Stimulated activated CD4-positive, alpha-beta T cell treated with anti-CD3 and anti-CD28 coated beads, Interleukin-2, amount 100 ng/mL, for 48 hours (primary cell): ENCODE measurements at regions not wholly inside any gene's neighbourhood (a gene's known extent, or its start where the extent isn't known, plus 50 kb on each side); places are given as distances from the start of the nearest gene placed in this dataset.
"Not testable (repeated sequence)": the region's sequence is repeated elsewhere in the genome, so short reads cannot be mapped to it uniquely, and the experiment has no call there.

Experiments
- DNase-seq, 2 donors: peaks; one replicate each; pipeline ENCODE4 v3.0.0-alpha.2; 2020

DNA sequence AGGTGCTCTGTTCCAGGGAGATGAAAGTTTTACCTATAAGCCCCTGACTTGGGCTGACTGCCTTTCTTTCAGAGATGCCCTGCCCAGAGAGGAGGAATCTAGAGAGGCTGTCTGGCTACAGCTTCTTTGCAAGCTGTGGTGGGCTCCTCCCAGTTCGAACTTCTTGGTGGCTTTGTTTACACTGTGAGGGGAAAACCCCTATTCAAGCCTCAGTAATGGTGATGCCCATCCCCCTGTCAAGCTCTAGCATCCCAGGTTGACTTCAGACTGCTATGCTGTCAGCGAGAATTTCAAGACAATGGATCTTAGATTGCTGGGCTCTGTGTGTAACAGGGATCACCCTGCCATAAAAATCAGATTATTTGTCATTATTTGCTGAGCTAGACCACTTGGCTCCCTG is 377.6 kb downstream of the FLRT2 start:
- no peak for DNase-seq

DNA sequence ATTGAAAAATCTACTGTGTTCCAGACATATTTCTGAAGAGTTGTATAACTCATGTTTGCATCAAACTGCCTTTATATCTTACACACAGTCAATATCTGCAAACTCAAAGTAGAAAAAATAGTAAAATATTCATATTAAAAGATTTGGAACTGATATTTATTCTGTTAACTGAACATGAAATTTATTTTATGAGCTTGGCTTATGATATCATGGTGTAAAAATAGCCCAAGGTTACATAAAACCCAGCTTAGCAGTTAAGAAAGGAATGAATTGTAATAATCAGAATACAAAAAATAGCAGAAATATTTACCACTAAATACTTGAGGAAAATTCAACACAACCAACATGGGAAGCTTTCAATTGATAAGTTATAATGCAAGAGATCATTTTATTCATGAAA is 367.9 kb downstream of the FLRT2 start:
- DNase-seq = no peak

DNA sequence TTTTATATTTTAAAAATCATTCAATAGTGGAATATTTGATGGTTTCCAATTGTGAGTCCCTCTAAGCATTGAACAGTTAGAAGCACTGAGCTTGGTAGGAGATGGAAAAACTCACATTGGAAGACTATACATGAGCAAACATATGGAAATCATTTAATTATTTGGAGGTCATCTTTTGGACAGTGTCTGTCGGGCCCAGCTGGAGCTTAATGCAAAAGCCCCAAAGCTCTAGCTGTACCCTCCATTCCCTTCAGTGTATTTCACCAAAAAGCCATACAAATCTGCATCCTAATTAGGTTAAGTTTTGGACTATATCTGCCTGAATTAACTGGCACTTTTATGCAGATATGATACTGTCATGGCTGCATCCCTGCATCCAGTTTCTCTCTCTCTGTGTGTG is 365.7 kb downstream of the FLRT2 start:
- no peak for DNase-seq

DNA sequence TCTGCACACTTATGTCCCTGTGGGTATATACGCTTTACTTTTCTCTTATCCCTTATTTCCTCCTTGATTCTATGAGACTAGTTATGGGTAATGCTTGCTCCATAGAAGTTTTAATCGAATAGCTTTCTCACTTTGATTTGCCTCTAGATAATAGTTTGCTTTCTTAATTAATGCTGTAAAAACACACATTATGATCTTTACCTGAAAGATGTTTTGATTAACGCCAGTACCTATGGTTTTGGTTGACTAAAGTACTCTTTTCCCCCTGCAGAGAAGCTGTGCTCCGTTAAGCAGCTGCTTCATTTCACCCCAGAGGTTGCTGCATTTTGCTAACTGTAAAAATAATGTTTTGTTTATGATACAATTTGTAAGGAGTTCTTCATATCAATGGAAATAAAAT is 362.3 kb downstream of the FLRT2 start:
- DNase-seq = no peak

DNA sequence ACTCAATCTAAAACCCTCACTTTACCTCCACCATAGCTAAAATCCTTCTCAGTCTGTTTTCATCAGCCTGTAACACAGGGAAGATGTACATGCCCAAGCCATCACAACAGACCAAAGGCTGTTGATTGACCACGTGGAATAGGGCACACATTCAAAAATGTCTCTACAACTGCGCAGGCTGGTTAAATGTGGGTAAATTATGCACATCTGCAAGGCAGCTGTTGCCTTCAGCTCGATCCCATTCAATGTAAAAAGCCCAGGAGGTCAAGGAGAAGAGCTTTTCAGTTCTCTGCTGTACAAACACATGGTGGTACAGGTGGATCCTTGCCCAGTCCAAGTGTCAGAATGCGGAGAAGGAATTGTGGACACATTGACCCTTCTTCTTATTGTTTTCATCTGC is 354.0 kb downstream of the FLRT2 start:
- DNase-seq = no peak

DNA sequence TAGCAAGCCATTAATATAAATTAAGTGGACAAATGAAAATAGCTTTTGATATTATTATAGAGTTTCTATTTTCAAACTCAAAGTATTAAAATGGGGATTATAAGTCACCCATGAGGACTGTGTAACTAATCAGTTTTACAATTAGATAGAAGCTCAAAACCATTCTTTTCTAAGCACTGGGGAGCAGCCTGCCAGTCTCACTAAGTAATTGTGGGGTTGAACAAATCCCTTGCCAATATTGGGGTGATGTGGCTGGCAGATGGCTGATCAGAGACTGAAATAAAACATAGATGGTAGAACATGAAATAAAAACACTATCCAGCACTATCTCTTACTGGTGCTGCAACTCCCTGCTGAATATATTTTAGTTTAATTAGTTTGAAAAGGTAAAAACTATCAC is 353.2 kb downstream of the FLRT2 start:
- DNase-seq = no peak

DNA sequence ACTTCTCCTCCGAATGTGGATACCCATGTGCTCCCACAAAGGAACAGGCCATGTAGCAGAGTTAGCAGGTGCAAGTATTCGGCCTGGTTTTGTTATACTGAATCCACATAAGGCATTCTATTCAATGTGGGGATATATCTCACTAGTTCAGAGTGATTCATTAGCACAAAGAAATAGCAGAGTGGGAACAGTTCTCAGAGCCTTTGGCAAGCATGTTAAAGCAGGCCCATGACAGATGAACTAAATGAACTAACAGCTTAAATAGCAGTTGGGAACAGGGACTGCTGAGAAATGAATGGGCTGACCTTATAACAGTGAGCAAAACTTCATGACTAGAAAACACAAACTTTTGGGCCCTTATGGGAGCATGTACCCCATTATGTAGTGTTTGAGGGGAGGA is 352.0 kb downstream of the FLRT2 start:
- no peak for DNase-seq

DNA sequence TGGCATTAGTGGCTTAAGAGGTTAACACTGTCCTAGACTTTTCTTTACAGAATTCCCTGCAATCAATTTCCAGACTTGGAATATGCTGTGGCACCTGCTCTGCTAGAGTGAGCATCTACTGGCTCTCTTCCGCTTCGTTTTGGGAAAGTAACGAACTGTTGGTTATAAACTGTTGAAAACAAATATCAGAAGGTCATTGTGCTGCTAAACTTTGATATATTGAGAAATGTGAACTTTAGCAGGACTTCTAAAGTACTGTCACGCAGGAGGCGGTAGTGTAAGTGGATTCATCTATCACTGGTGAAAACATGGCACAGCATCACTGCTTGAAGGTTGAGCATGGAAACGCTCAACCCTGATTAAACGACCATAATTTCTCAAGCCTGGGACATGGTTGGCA is 348.9 kb downstream of the FLRT2 start:
- DNase-seq = no peak

DNA sequence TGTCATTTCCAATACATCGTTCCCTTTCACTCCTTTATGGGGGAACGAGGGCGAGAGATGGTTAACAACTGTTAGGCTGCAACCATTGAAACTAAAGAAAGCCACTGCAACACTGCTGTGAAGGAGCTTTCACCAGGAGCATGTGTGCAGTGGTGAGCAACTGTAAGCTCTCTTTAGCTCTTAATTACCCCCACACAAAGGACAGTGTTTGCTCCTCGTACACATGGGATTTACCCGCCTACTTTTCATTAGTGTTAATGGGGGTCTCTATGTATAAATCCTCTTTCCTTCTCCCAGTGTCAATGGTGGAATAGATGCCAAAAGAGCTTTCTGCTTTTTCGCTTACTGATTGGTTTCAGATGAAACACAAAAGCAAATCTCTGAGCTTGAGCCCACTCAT is 343.1 kb downstream of the FLRT2 start:
- DNase-seq = no peak

DNA sequence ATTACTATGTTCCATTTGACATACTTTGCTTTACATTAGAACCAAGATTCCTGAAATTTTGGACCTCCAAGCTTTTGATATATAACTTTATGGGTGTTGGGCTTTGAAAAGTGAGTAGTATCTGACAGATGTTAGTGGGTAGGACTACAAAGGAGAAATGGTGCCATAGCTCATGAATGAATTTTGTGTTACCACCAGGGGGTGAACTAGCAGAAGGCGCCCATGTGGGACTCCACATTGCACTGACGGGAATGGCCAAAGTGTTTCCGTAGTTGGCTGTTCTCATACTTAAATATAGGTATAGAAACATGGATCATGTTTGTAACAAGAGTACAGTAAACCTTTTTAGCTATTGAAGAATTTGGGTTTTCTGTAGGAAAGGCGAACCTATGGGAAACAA is 337.5 kb downstream of the FLRT2 start:
- no peak for DNase-seq

DNA sequence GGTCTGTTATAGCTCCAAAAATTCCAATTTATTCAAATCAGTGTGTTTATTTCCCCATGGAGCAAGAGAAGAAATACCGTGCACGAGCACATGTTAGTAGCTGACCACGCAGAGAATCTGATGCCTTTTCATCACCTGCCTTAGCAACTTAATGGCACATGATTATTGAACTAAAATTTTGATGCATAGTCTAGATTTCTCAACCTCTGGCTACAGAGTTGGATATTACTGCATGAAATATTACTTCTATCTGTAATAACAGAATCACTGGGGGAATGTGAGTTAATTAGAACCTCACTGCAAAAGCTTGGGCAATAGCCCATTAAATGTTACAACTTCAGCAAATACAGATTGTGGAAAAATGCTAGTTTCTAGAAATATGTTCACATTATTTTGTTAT is 335.8 kb downstream of the FLRT2 start:
- no peak for DNase-seq

DNA sequence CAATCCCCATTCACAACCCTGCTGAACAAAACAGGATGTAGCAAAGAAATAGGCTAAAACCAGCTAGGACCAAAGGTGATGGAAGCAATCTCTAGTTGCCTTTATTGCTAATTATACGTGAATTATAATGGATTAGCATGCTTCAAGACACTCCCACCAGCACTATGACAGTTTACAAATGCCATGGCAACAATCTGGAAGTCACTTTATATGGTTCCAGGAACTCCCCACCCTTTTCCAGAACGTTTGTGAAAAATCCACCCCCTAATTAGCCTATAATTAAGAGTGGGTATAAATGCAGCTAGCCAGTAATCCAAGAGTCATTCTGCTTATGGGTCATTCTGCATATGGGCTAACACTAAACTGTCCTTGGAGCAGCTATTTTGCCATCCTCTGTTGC is 328.7 kb downstream of the FLRT2 start:
- no peak for DNase-seq

DNA sequence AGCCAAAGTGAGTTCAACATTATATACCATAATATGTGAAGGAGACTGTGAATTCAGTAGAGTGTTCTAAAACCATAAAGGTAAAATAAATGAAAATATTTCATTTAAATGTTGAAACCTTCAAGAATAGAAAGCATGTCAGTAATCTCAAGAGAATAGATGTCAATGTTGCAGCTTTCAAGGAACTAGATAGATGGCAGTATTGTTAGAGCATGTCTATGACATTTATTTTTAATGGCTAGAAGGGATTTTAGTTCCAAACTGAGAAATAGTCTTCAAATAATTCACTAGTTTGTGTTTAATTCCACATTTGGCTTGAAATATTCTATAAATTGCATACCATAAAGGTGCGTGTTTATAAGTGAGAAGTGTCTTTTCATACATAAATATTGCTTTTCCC is 326.5 kb downstream of the FLRT2 start:
- no peak for DNase-seq

DNA sequence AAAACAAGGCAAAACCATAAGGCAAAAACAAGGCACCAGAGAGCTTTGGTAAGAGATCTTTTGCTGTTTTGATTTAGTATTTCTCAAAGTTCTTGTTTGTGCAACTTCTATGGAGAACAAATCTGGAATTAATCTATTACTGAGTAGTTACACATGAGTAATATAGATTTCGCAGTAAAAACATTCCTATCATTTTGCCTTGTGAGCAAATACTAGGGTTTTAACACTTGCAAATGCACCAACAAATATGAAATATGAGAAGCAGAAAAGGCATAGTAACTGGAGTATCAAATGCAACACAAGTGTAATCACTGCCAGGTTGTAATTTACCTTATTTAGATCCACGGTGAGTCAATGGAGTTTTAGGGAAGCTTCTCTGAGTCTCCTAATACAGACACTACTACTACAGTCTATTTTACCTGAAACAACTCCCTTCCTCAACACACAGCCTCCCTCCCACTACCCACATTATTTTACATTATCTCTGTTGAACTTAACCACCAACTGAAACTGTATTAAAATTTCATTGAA is 324.1 kb downstream of the FLRT2 start:
- DNase-seq = no peak

DNA sequence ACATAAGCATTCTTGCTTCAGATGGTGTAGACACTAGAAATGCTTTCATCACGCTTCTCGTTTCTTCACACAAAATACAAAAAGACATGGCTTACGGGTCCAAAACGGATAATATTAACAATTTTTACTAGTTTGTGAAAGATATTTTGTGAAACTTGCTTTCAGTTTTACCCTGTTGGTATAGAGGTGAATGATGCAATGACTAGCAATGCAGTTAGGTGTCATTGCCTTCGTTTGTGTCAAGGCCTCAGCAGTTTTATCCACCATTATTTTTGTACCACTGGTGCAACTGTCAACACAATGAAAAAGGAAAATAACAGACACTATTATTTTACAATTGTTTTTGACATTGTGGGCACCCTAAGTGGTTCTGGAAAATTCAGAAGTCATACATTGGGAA is 323.0 kb downstream of the FLRT2 start:
- no peak for DNase-seq

DNA sequence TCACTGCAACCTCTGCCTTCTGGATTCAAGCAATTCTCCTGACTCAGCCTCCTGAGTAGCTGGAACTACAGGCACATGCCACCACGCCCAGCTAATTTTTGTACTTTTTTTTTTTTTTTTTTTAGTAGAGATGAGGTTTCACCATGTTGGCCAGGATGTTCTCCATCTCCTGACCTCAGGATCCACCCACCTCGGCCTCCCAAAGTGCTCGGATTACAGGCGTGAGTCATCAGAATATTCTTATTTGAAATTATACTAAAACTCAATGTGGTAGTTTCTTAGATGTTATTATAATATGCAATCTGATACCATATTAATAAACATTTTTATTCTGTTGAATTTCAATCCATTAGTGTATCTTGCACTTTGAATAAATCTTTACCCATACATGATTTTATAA is 322.2 kb downstream of the FLRT2 start:
- DNase-seq = not testable (repeated sequence)

DNA sequence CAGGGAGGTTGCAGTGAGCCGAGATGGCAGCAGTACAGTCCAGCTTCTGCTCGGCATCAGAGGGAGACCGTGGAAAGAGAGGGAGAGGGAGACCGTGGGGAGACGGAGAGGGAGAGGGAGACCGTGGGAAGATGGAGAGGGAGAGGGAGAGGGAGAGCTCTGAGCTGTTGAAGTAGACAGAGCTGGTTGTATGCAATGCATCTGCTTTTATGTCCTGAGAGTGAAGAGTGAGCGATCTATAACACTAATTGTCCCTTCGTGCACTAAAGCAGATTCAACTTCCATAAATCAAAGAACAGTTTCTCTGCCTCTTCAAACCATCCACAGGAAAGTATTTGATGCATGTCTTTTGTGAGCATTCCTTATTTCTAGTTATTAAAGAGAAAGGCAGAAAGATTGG is 300.6 kb downstream of the FLRT2 start:
- DNase-seq = not testable (repeated sequence)

DNA sequence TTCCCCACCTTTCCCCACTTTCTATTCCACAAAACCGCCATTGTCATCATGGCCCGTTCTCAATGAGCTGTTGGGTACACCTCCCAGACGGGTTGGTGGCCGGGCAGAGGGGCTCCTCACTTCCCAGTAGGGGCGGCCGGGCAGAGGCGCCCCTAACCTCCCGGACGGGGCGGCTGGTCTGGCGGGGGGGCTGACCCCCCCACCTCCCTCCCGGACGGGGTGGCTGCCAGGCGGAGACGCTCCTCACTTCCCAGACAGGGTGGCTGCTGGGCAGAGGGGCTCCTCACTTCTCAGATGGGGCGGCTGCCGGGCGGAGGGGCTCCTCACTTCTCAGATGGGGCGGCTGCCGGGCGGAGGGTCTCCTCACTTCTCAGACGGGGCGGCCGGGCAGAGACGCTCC is 299.7 kb downstream of the FLRT2 start:
- not testable (repeated sequence) for DNase-seq

DNA sequence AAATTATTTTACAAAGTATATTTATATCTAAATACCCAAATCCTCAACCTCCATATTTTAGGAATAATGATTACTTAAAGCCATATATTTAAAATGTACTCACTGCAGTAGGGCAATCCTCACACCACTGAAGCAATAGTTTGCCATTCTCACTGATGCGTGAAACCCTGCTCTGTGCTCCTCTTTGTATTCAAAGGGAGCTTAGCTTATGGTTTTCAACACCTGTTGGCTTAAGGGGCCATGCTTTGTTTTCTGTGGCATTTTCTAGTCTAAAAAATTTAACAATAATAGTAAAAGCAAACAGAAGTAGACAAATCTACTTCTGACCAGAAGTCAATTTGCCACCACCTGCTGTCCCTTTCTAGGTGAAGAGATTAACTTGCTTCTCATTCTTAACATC is 294.6 kb downstream of the FLRT2 start:
- no peak for DNase-seq

DNA sequence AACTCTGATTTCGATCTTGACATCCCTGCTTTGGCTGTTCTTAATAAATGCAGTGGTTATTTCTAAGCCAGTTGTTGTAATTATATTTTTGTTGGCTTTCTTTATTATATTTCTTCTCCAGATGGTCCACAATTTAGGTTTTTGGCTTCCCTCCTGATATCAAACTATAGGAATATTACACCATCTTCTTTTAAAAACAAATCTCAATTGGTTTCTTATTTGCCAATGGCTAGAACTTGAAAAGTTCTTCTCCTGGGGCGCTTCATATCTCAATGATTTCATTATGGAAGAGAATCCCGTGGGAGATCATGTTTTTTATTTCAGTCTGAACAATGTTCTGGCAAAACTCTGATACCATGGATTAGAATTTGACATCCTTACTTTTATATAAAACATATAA is 292.3 kb downstream of the FLRT2 start:
- DNase-seq = no peak

DNA sequence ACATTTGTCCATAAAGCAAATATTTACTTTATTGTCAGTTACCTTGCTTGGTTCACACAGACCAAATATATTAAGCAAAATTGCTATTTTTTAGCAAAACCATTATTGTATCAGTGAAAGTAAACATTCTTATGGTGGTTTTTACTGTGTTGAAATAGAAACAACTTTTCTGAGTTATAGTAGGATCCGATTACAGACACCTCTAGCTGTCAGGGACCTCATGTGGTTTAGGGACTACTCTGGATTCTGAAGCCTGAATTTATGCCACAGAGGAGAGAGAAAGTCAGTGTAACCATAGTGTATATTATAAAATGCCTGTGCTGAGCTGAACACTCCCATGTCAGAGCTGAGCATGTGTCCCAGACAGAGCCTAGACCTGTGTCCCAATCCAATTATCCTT is 287.5 kb downstream of the FLRT2 start:
- no peak for DNase-seq

DNA sequence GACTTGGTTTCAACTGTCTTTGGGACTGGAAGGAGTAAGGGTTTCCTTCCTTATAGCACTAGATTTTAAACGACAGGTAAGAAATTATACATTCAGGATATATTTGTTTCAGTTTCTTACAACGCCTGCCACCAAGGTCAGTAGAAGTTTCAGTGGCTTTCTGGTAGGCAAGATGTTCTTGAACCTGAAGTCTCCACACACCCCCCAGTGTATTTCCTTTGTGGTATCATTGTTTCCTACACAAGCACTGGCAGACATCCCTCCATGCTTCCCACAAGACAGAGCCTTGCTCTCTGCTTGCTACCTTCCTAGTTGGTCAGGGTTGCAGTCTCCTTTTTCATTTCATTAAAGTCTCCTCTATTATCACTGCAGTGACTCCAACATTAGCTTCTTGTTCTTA is 283.1 kb downstream of the FLRT2 start:
- DNase-seq = no peak

DNA sequence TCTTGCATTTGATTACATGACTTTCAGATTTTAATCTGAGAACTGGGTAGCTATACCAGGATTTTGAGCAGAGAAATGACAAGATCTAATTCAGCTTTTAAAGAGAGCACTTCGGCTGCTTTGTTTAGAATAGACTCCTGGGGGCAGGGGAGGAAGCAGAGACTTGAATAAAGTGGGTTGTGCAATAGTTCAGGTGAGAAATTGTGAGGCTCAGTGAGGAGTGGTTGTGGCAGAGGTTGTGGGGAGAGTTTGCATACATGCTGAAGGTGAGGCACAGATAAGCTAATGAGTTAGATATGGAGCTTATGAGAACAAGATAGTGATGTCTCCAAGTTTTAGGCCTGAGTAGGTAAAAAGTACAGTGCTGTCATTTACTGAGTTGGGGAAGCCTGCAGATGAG is 281.4 kb downstream of the FLRT2 start:
- DNase-seq = no peak

DNA sequence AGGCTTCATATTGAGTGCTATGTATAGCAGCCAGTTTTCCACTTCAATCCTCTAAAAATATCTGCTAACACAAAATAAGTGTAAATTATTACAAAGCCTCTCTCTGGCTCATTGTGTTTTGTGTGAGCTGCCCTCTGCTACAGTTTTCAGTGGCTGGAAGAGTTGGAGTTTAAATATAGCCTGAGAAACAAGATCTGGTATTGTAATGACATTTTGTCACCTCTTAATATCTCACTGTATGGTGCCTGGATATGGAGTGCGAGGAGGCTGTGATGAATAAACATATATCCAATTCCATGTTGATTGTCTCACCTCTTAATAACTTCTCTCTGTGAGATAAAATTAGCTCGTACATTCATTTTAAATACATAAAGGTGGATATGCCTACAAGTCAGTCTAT is 269.7 kb downstream of the FLRT2 start:
- DNase-seq = no peak

DNA sequence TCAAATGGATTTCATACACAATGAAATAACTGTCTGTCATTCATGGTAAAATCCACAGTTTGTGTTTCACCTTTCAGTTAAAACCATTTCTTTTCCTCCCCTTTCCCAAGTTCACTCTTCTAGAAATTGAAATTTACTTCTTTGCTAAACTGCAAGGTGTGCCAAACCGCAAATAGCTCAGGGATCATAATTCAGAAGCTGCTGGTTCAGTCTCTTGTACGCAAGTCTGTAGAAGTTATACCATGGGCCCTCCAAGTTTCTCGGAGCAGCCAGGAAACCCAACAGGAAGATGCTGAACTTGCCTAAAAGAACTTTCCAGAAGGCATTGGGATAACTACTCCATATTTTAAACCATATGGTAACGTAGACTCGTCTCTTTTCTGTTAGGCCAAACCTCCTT is 268.9 kb downstream of the FLRT2 start:
- DNase-seq = no peak

DNA sequence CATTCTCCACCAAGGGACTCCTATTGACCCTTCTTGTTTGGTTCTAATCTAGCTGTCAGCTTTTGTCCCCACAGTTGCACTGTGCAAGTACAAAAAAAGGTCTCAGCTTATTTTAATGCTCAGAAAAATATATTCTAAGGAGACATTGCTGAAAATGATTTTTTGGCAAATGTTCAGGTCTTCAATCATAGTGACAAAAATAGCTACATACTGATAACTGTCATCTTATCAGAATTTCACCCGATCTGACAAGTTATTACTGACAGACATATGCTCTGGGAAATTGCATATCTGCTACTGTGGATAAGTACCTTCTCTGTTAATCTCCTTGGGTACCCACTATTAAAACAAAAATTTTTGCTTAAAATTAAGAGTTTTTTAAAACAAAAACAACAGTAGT is 263.6 kb downstream of the FLRT2 start:
- DNase-seq = no peak
